ENCODE measurements at regions not wholly inside any gene's neighbourhood (a gene's known extent, or its start where the extent isn't known, plus 50 kb on each side); places are given as distances from the start of the nearest gene placed in this dataset.

GRCh38 chr17:77708049-77708448 lies 250.5 kb upstream of the TNRC6C start (continued):
- TF ChIP-seq STAG1 (CRISPR knock-in tag; IDR thresholded peaks at IDR 0.05; ENCODE audit: borderline replicate concordance): no peak
- no peak for TF ChIP-seq KLF10 (CRISPR knock-in tag; IDR thresholded peaks at IDR 0.05)
- TF ChIP-seq NR2C2 (CRISPR knock-in tag; IDR thresholded peaks at IDR 0.05): no peak
- TF ChIP-seq NR2C2 (tag; IDR thresholded peaks at IDR 0.05): no peak
- no peak for TF ChIP-seq ZNF830 (CRISPR knock-in tag; IDR thresholded peaks at IDR 0.05)
- TF ChIP-seq JUND (IDR thresholded peaks at IDR 0.05; ENCODE audit: borderline replicate concordance, low read depth, low read length): no peak
- TF ChIP-seq JUND (tag; IDR thresholded peaks at IDR 0.05; ENCODE audit: borderline replicate concordance, low read depth, low read length): no peak
- TF ChIP-seq KAT2B (IDR thresholded peaks at IDR 0.05; ENCODE audit: low read depth, low read length): no peak
- TF ChIP-seq, protein P1, sequence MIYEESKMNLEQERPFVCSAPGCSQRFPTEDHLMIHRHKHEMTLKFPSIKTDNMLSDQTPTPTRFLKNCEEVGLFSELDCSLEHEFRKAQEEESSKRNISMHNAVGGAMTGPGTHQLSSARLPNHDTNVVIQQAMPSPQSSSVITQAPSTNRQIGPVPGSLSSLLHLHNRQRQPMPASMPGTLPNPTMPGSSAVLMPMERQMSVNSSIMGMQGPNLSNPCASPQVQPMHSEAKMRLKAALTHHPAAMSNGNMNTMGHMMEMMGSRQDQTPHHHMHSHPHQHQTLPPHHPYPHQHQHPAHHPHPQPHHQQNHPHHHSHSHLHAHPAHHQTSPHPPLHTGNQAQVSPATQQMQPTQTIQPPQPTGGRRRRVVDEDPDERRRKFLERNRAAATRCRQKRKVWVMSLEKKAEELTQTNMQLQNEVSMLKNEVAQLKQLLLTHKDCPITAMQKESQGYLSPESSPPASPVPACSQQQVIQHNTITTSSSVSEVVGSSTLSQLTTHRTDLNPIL (CRISPR knock-in tag; IDR thresholded peaks at IDR 0.05): no peak
- TF ChIP-seq ZNF780A (CRISPR knock-in tag; IDR thresholded peaks at IDR 0.05): no peak
- no peak for TF ChIP-seq JUNB (CRISPR knock-in tag; conservative IDR thresholded peaks at IDR 0.05)
- no peak for TF ChIP-seq ILK (tag; IDR thresholded peaks at IDR 0.05; ENCODE audit: borderline replicate concordance, low read depth)

DNA sequence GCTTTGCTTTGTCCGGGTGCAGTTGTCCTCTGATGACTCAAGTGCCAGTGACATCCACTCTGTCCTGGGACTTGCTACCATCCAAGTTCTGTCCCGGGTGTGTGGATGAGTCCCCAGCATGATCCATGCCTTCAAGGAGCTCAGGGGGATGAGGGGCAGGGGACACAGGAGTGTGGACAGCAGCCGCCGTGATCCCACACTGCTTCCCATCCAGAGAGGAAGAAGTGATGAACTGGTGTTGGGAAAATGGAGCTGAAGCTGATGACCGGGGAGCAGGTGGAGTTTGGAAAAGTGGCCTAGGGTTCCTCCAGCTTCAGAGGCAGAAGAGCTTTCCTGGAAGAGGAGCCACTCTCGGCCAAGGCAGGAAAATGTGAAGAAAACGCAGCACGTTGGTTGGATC lies 249.6 kb upstream of the TNRC6C start:
- ChIA-PET CTCF (ENCODE audit: low intra/inter-chr PET ratio) (no interaction called here), POLR2A (no interaction called here)
- DNase-seq (ENCODE audit: extremely low read depth in 1 of 4, low spot score in 3 of 4) (no peak), ATAC-seq (no peak), FAIRE-seq (no peak)
- Histone ChIP-seq H3K9me1 (ENCODE audit: control insufficient read depth, insufficient read depth, low read length) (no peaks in the 10 kb centered on the region), H3K27ac (ENCODE audit: extremely low read depth, low read depth, low read length) (no peak overlapping the region), H3K36me3 (ENCODE audit: control insufficient read depth, insufficient read depth, low read length) (no peaks in the 10 kb centered on the region), H3K4me2 (ENCODE audit: insufficient read depth, low read length) (no peak overlapping the region), H3K9me3 (replicated peaks; ENCODE audit: control insufficient read depth, insufficient read depth, low read depth, low read length) (peaks cover 2% of the 10 kb centered on the region; the same call in 1 of the 2 replicates), H3K79me2 (ENCODE audit: control insufficient read depth, insufficient read depth, low read length) (no peaks in the 10 kb centered on the region), H2AFZ (ENCODE audit: low read depth, low read length) (no peak overlapping the region), H3K4me3 (no peak overlapping the region), H3K9ac (ENCODE audit: insufficient read depth in 1 of 2, low read depth in 2 of 2, low read length in 2 of 2) (no peak overlapping the region), H4K20me1 (replicated peaks; ENCODE audit: control insufficient read depth, insufficient read depth, low read length) (0 out of 2 replicates have a peak, but pooled peaks cover 2% of the 10 kb centered on the region), H3K4me1 (replicated peaks in 1 of 2; ENCODE audit: control insufficient read depth in 2 of 2, insufficient read depth in 2 of 2, low read length in 2 of 2) (no peaks in the 10 kb centered on the region), H3K27me3 (ENCODE audit: control insufficient read depth in 2 of 2, insufficient read depth in 2 of 2, low read length in 2 of 2) (peaks cover 15 to 36% of the 10 kb centered on the region in 2 experiments; a peak in 3 of 5 replicates)
- BruUV-seq (replicated peaks): no TSS peak
- WGBS (ENCODE audit: insufficient coverage, low coverage, missing lambda C conversion rate): 0% methylated on average over 8 of the region's 8 CpGs
- intact Hi-C loops (cut with micrococcal nuclease): no loop called here
- in situ Hi-C loops (cut with MboI): no loop called here
- TF ChIP-seq BCOR (IDR thresholded peaks at IDR 0.05) (no peak), MTF1 (CRISPR knock-in tag; IDR thresholded peaks at IDR 0.05; ENCODE audit: borderline replicate concordance) (no peak), FOS (IDR thresholded peaks at IDR 0.05; ENCODE audit: extremely low read depth, insufficient read length) (no peak), ZNF707 (CRISPR knock-in tag; conservative IDR thresholded peaks at IDR 0.05) (no peak), CBX5 (IDR thresholded peaks at IDR 0.05; ENCODE audit: borderline replicate concordance, low read depth) (no peak), PHB2 (IDR thresholded peaks at IDR 0.05; ENCODE audit: low read depth) (no peak), CBX8 (IDR thresholded peaks at IDR 0.05; ENCODE audit: borderline replicate concordance, extremely low read depth, low read depth, low read length, poor library complexity, severe bottlenecking) (no peak), CREB1 (IDR thresholded peaks at IDR 0.05) (no peak), CREB1 (CRISPR knock-in tag; IDR thresholded peaks at IDR 0.05) (no peak), NCOA2 (IDR thresholded peaks at IDR 0.05; ENCODE audit: partially characterized antibody in 2 of 2) (no peak), ARID1B (IDR thresholded peaks at IDR 0.05) (no peak)
- TF ChIP-seq, protein P2, sequence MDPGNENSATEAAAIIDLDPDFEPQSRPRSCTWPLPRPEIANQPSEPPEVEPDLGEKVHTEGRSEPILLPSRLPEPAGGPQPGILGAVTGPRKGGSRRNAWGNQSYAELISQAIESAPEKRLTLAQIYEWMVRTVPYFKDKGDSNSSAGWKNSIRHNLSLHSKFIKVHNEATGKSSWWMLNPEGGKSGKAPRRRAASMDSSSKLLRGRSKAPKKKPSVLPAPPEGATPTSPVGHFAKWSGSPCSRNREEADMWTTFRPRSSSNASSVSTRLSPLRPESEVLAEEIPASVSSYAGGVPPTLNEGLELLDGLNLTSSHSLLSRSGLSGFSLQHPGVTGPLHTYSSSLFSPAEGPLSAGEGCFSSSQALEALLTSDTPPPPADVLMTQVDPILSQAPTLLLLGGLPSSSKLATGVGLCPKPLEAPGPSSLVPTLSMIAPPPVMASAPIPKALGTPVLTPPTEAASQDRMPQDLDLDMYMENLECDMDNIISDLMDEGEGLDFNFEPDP (CRISPR knock-in tag; IDR thresholded peaks at IDR 0.05): no peak
